ENCODE measurements at regions not wholly inside any gene's neighbourhood (a gene's known extent, or its start where the extent isn't known, plus 50 kb on each side); places are given as distances from the start of the nearest gene placed in this dataset.

DNA sequence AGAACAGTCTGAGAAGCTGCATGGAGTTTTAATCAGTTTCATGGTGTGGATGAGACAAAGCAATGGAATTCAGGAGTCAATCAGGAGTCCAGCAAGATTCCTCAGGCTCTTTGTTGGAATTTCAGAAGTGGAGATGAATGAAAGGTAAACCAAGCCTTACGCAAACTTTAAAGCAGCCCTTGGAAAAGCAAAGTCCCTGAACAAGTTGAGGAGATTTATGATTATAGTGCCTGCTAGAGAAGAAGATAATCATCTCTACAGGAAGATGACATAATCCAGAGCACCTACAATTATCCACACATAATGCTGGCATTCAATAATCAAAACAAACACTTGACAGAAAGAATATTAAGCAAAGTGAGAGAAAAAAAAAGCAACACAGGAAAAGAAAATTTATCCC, 1380.1 kb upstream of the NUDT12 start:
- WGBS, 2 experiments (ENCODE audit: insufficient coverage in 1 of 2, insufficient read length in 1 of 2) = 95% methylated on average over 1 of the region's 1 CpG; no CpG with 5 or more reads in 1 of the 2 experiments
- no peaks in the 10 kb centered on the region for H3K4me1 Mint-ChIP-seq
- H3K36me3 ChIP-seq (ENCODE audit: control insufficient read depth, insufficient read depth, low read length) = no peaks in the 10 kb centered on the region
- H3K4me1 ChIP-seq (ENCODE audit: control insufficient read depth, insufficient read depth, low read length) = no peaks in the 10 kb centered on the region
- H3K27me3 Mint-ChIP-seq (ENCODE audit: insufficient read depth) = no peaks in the 10 kb centered on the region
- no peaks in the 10 kb centered on the region for H3K27me3 ChIP-seq (ENCODE audit: control insufficient read depth, insufficient read depth, low read length, poor library complexity, severe bottlenecking)
- no peak overlapping the region for H3K9ac ChIP-seq (ENCODE audit: extremely low read depth, low read length, poor library complexity, severe bottlenecking)
- H3K27ac Mint-ChIP-seq = no peak overlapping the region
- no peak overlapping the region for H3K4me3 Mint-ChIP-seq
- no peaks in the 10 kb centered on the region for H3K9me3 ChIP-seq (ENCODE audit: control insufficient read depth, low read length)
- no peak overlapping the region for H3K4me3 ChIP-seq (ENCODE audit: low read length)
- TF ChIP-seq, protein P1, sequence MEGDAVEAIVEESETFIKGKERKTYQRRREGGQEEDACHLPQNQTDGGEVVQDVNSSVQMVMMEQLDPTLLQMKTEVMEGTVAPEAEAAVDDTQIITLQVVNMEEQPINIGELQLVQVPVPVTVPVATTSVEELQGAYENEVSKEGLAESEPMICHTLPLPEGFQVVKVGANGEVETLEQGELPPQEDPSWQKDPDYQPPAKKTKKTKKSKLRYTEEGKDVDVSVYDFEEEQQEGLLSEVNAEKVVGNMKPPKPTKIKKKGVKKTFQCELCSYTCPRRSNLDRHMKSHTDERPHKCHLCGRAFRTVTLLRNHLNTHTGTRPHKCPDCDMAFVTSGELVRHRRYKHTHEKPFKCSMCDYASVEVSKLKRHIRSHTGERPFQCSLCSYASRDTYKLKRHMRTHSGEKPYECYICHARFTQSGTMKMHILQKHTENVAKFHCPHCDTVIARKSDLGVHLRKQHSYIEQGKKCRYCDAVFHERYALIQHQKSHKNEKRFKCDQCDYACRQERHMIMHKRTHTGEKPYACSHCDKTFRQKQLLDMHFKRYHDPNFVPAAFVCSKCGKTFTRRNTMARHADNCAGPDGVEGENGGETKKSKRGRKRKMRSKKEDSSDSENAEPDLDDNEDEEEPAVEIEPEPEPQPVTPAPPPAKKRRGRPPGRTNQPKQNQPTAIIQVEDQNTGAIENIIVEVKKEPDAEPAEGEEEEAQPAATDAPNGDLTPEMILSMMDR (conservative IDR thresholded peaks at IDR 0.05) = no peak
- DNase-seq = no peak
- H3K9me3 Mint-ChIP-seq = no peaks in the 10 kb centered on the region
- H3K36me3 Mint-ChIP-seq (ENCODE audit: low read depth) = no peaks in the 10 kb centered on the region
- peak overlapping the region; percentile 34 for H3K27ac ChIP-seq (ENCODE audit: low read depth, low read length)

DNA sequence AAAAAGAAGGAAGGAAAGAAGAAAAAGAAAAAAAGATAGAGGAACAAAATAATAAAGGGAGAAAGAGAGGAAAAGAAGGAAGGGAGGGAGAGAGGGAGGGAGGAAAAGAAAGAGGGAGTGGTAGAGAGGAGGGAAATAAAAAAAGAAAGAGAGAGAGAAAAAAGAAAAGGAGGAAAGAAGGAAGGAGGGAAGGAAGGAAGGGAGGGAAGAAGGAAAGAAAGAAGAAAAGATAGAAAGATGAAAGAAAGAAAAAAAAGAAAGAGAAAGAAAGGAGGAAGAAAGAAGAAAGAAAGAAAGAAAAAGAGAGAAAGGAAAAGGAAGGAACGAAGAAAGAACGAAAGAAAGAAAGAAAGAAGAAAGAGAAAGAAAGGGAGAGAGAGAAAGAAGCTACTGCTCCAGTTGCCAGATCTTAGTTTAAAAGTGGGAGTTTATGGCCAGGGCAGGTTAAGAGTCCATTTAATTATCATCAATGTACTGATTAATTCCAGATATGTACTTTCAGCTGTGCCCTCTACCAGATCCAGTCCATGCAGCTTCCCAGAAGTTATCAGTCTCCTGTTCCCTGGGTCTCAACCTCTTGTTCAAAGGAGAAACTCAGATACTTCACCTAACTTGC, 1378.5 kb upstream of the NUDT12 start:
- no peak overlapping the region for H3K9ac ChIP-seq (ENCODE audit: extremely low read depth, low read length, poor library complexity, severe bottlenecking)
- TF ChIP-seq, protein P1 (conservative IDR thresholded peaks at IDR 0.05) = no peak
- H3K36me3 ChIP-seq (ENCODE audit: control insufficient read depth, insufficient read depth, low read length) = no peaks in the 10 kb centered on the region
- Mint-ChIP-seq H3K9me3 (no peaks in the 10 kb centered on the region), H3K36me3 (ENCODE audit: low read depth) (no peaks in the 10 kb centered on the region), H3K27ac (no peak overlapping the region), H3K27me3 (ENCODE audit: insufficient read depth) (no peaks in the 10 kb centered on the region), H3K4me3 (no peak overlapping the region), H3K4me1 (no peaks in the 10 kb centered on the region)
- no peaks in the 10 kb centered on the region for H3K27me3 ChIP-seq (ENCODE audit: control insufficient read depth, insufficient read depth, low read length, poor library complexity, severe bottlenecking)
- DNase-seq = no peak
- H3K9me3 ChIP-seq (ENCODE audit: control insufficient read depth, low read length) = no peaks in the 10 kb centered on the region
- H3K27ac ChIP-seq (ENCODE audit: low read depth, low read length) = no peak overlapping the region
- 83 to 94% methylated on average over 2 of the region's 2 CpGs for WGBS, 2 experiments (ENCODE audit: insufficient coverage in 1 of 2, insufficient read length in 1 of 2)
- H3K4me3 ChIP-seq (ENCODE audit: low read length) = no peak overlapping the region
- no peaks in the 10 kb centered on the region for H3K4me1 ChIP-seq (ENCODE audit: control insufficient read depth, insufficient read depth, low read length)

DNA sequence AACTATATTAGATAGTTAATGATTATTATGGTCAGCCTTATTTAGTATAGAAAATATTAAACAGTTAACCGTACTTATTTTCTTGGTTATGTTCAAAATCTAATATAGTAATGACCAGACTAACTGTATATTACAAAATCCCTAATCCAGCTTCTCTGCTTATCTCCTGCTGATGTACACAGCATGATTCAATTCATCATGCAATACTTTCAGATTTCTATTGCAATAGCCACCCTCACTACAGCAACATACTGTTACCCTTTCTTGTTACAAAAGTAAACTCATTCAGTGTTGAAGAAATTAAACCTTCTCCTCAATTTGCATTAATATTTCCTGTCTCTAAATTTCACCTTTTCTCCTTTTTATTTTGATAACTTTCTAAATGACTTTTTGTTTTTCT, 1375.0 kb upstream of the NUDT12 start:
- TF ChIP-seq, protein P1 (conservative IDR thresholded peaks at IDR 0.05) = no peak
- H3K27ac ChIP-seq (ENCODE audit: low read depth, low read length) = no peak overlapping the region
- no peaks in the 10 kb centered on the region for H3K36me3 Mint-ChIP-seq (ENCODE audit: low read depth)
- no peaks in the 10 kb centered on the region for H3K9me3 Mint-ChIP-seq
- no peaks in the 10 kb centered on the region for H3K9me3 ChIP-seq (ENCODE audit: control insufficient read depth, low read length)
- WGBS, 2 experiments (ENCODE audit: insufficient coverage in 1 of 2, insufficient read length in 1 of 2) = no CpG with 5 or more reads among the region's 1 CpG
- no peak overlapping the region for H3K27ac Mint-ChIP-seq
- no peaks in the 10 kb centered on the region for H3K4me1 ChIP-seq (ENCODE audit: control insufficient read depth, insufficient read depth, low read length)
- H3K9ac ChIP-seq (ENCODE audit: extremely low read depth, low read length, poor library complexity, severe bottlenecking) = no peak overlapping the region
- H3K27me3 Mint-ChIP-seq (ENCODE audit: insufficient read depth) = no peaks in the 10 kb centered on the region
- H3K36me3 ChIP-seq (ENCODE audit: control insufficient read depth, insufficient read depth, low read length) = no peaks in the 10 kb centered on the region
- DNase-seq = no peak
- no peak overlapping the region for H3K4me3 ChIP-seq (ENCODE audit: low read length)
- H3K27me3 ChIP-seq (ENCODE audit: control insufficient read depth, insufficient read depth, low read length, poor library complexity, severe bottlenecking) = no peaks in the 10 kb centered on the region
- H3K4me1 Mint-ChIP-seq = no peaks in the 10 kb centered on the region
- no peak overlapping the region for H3K4me3 Mint-ChIP-seq

Measured in endodermal cell (in vitro differentiated cells).